Endodermal cell (in vitro differentiated cells): ENCODE measurements at regions not wholly inside any gene's neighbourhood (a gene's known extent, or its start where the extent isn't known, plus 50 kb on each side); places are given as distances from the start of the nearest gene placed in this dataset.

Experiments used
- DNase-seq: peaks from one replicate; pipeline ENCODE4 v3.0.0-alpha.2; 2017
- H3K27ac ChIP-seq: 2 replicates; pipeline ENCODE4 v1.5.1; 2013; ENCODE audit warnings: mild to moderate bottlenecking, low read depth, low read length, moderate library complexity
- H3K27me3 ChIP-seq: 2 replicates; pipeline ENCODE4 v1.6.1; 2013; ENCODE audit warnings: mild to moderate bottlenecking, low read length, moderate library complexity; ENCODE audit not compliant: insufficient read depth, control insufficient read depth, poor library complexity, severe bottlenecking
- H3K36me3 ChIP-seq: 2 replicates; pipeline ENCODE4 v1.7.0; 2013; ENCODE audit warnings: mild to moderate bottlenecking, low read length, moderate library complexity; ENCODE audit not compliant: control insufficient read depth, insufficient read depth
- H3K4me1 ChIP-seq: one replicate; pipeline ENCODE4 v1.7.0; 2013; ENCODE audit warnings: low read length; ENCODE audit not compliant: control insufficient read depth, insufficient read depth
- H3K4me3 ChIP-seq: 2 replicates; pipeline ENCODE4 v1.5.1; 2013; ENCODE audit warnings: mild to moderate bottlenecking, low read length, moderate library complexity
- H3K9ac ChIP-seq: 2 replicates; pipeline ENCODE4 v1.6.1; 2013; ENCODE audit warnings: mild to moderate bottlenecking, low read length, moderate library complexity; ENCODE audit not compliant: poor library complexity, severe bottlenecking; ENCODE audit errors: extremely low read depth
- H3K9me3 ChIP-seq: 2 replicates; pipeline ENCODE4 v1.6.1; 2013; ENCODE audit warnings: mild to moderate bottlenecking, low read length, moderate library complexity; ENCODE audit not compliant: control insufficient read depth
- H3K27ac Mint-ChIP-seq: 2 replicates; pipeline ENCODE4 v1.8.0; 2020; ENCODE audit warnings: mixed read lengths
- H3K27me3 Mint-ChIP-seq: 2 replicates; pipeline ENCODE4 v1.8.0; 2021; ENCODE audit warnings: mild to moderate bottlenecking, mixed read lengths; ENCODE audit not compliant: insufficient read depth
- H3K36me3 Mint-ChIP-seq: 2 replicates; pipeline ENCODE4 v1.8.0; 2020; ENCODE audit warnings: low read depth, mixed read lengths
- H3K4me1 Mint-ChIP-seq: 2 replicates; pipeline ENCODE4 v1.8.0; 2020; ENCODE audit warnings: mixed read lengths
- H3K4me3 Mint-ChIP-seq: 2 replicates; pipeline ENCODE4 v1.8.0; 2020; ENCODE audit warnings: mild to moderate bottlenecking, moderate library complexity, mixed read lengths
- H3K9me3 Mint-ChIP-seq: 2 replicates; pipeline ENCODE4 v1.8.0; 2020; ENCODE audit warnings: mild to moderate bottlenecking, mixed read lengths
- CTCF ChIP-seq: fragments of 200-600 bp; sonication (generic); conservative IDR thresholded peaks from 2 replicates; pipeline ENCODE4 v1.5.0; 2021; ENCODE audit warnings: antibody characterized with exemption, mild to moderate bottlenecking
- WGBS, 2 experiments: methylation state at CpG; one replicate each; pipeline versions ENCODE4 v1.1.5 to v1.1.7; 2013; ENCODE audit warnings: missing lambda C conversion rate in 2 of 2, mixed read lengths in 1 of 2; ENCODE audit not compliant: insufficient coverage in 1 of 2, insufficient read length in 1 of 2; 5-methylcytosine and 5-hydroxymethylcytosine counted together

GRCh38 chr4:37008199-37008598, 236.3 kb upstream of the NWD2 start:
- peaks cover 9% of the 10 kb centered on the region for H3K9me3 ChIP-seq
- no peak for DNase-seq
- Mint-ChIP-seq H3K9me3 (peaks cover 15% of the 10 kb centered on the region), H3K4me3 (no peak overlapping the region), H3K27me3 (no peaks in the 10 kb centered on the region), H3K4me1 (no peaks in the 10 kb centered on the region), H3K27ac (no peak overlapping the region), H3K36me3 (no peaks in the 10 kb centered on the region)
- no peaks in the 10 kb centered on the region for H3K4me1 ChIP-seq
- H3K27ac ChIP-seq: no peak overlapping the region
- 91 to 95% methylated on average over 2 of the region's 2 CpGs for WGBS, 2 experiments
- H3K4me3 ChIP-seq: no peak overlapping the region
- TF ChIP-seq CTCF: no peak
- no peaks in the 10 kb centered on the region for H3K36me3 ChIP-seq
- no peaks in the 10 kb centered on the region for H3K27me3 ChIP-seq
- no peak overlapping the region for H3K9ac ChIP-seq

DNA sequence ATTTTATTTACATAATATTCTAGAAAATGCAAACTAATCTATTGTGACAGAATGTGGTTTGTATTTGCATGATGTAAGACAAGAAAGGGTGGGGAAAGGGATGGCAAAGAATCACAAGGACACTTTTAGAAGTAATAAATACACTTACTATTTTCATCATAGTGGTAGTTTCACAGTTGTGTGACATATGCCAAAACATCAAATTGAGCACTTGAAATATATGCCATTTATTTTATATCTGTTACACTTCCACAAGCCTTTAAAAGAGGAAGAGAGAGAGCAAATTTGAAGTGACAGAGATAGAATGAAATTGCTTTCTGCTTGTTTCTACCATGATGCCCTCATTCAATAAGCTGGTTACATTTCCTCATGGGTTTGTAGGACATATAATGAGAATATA, 230.0 kb upstream of the NWD2 start:
- TF ChIP-seq CTCF: no peak
- no peak overlapping the region for H3K9ac ChIP-seq
- H3K4me3 ChIP-seq: no peak overlapping the region
- Mint-ChIP-seq H3K4me1 (peaks cover 5% of the 10 kb centered on the region), H3K27me3 (no peaks in the 10 kb centered on the region), H3K36me3 (no peaks in the 10 kb centered on the region), H3K4me3 (no peak overlapping the region), H3K9me3 (peaks cover 8% of the 10 kb centered on the region), H3K27ac (no peak overlapping the region)
- no peaks in the 10 kb centered on the region for H3K36me3 ChIP-seq
- no peaks in the 10 kb centered on the region for H3K27me3 ChIP-seq
- DNase-seq: no peak
- no peak overlapping the region for H3K27ac ChIP-seq
- peaks cover 7% of the 10 kb centered on the region for H3K4me1 ChIP-seq
- no peaks in the 10 kb centered on the region for H3K9me3 ChIP-seq

GRCh38 chr4:37015391-37015790, 229.2 kb upstream of the NWD2 start:
- Histone ChIP-seq H3K9ac (no peak overlapping the region), H3K36me3 (no peaks in the 10 kb centered on the region), H3K4me1 (peaks cover 7% of the 10 kb centered on the region), H3K27ac (no peak overlapping the region), H3K9me3 (no peaks in the 10 kb centered on the region), H3K4me3 (no peak overlapping the region), H3K27me3 (no peaks in the 10 kb centered on the region)
- no peaks in the 10 kb centered on the region for H3K36me3 Mint-ChIP-seq
- no peak overlapping the region for H3K27ac Mint-ChIP-seq
- no peak for TF ChIP-seq CTCF
- no peaks in the 10 kb centered on the region for H3K27me3 Mint-ChIP-seq
- peaks cover 5% of the 10 kb centered on the region for H3K4me1 Mint-ChIP-seq
- peaks cover 8% of the 10 kb centered on the region for H3K9me3 Mint-ChIP-seq
- WGBS, 2 experiments: 90% methylated on average over 2 of the region's 2 CpGs; no CpG with 5 or more reads in 1 of the 2 experiments
- no peak for DNase-seq
- no peak overlapping the region for H3K4me3 Mint-ChIP-seq
